ENCODE measurements at regions not wholly inside any gene's neighbourhood (a gene's known extent, or its start where the extent isn't known, plus 50 kb on each side); places are given as distances from the start of the nearest gene placed in this dataset.

DNA sequence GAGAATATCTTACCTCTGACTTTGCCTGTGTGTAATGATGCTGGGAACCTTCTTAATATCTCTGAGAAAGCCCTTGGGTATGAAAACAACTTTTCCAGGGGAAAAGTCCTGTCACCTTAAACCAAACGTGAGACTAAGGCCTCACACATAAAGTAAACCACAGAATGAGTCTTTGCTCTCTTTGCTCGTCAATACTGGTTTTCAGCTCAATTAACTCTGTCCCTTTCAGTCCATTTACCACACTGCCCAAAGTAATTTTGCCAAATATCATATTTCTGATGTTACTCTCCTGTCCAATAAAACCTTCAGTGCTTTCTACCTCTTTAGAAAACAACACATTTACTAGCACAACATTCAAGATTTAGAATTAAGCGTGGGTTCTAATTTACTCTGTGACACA lies 100.5 kb upstream of the HMGCLL1 start:
- intact Hi-C loops (cut with DNase I) = no loop called here
- Histone ChIP-seq H3K9me3 (peaks cover 0 to 8% (median 0%) of the 10 kb centered on the region in 12 donors), H3K36me3 (no peaks in the 10 kb centered on the region), H3K27ac (no peak overlapping the region), H3K4me1 (peaks cover 0 to 4% (median 0%) of the 10 kb centered on the region in 12 donors), H3K27me3 (no peaks in the 10 kb centered on the region), H3K4me3 (no peak overlapping the region)
- TF ChIP-seq, protein P1, sequence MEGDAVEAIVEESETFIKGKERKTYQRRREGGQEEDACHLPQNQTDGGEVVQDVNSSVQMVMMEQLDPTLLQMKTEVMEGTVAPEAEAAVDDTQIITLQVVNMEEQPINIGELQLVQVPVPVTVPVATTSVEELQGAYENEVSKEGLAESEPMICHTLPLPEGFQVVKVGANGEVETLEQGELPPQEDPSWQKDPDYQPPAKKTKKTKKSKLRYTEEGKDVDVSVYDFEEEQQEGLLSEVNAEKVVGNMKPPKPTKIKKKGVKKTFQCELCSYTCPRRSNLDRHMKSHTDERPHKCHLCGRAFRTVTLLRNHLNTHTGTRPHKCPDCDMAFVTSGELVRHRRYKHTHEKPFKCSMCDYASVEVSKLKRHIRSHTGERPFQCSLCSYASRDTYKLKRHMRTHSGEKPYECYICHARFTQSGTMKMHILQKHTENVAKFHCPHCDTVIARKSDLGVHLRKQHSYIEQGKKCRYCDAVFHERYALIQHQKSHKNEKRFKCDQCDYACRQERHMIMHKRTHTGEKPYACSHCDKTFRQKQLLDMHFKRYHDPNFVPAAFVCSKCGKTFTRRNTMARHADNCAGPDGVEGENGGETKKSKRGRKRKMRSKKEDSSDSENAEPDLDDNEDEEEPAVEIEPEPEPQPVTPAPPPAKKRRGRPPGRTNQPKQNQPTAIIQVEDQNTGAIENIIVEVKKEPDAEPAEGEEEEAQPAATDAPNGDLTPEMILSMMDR (IDR thresholded peaks at IDR 0.05) = no peak
- TF ChIP-seq POLR2A (IDR thresholded peaks at IDR 0.05) = no peak
- no peak for ATAC-seq
- no peak for DNase-seq
- WGBS, 4 donors = 69 to 84% (median 76%) methylated on average over 3 of the region's 3 CpGs

DNA sequence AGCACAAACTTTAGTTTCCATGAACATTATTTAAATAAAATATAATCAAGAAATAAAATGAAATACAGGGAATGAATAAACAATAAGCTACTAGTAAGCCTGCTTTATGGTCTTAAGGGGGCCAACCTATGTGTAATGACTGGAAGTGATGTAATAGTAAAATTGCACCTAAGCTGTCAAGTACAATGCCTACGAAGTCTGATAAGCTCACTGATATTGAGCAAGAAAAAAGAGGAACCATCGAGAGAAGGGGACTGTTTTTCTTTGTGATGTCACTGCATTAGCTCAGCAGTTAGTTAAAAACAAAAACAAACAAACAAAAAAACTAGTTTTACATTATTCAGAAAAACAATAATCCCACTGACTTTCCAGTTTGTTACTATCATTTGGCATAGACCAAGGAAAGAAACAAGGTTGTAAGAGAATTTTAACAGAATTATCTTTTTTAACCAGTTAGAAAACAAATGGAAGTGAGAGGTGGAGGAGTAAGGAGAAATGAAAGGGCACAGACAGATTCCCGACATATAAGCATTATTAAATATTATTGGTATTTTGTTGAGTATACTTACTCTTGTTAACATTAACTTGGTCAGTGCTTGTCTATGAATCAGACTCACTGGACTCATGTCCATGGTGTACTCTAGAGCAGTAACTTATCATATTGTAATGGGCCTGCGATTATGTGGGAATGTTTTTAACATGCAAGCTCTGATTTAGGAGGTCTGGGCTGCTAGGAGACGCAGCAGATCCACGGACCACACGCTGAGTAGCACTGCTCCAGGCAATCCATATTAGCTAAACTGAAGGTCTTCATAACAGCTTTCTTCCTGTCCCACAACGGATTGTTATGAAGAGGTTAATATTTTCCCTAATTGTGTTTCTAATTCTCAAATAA lies 99.6 kb upstream of the HMGCLL1 start:
- Histone ChIP-seq H3K4me3 (no peak overlapping the region), H3K27ac (no peak overlapping the region), H3K27me3 (no peaks in the 10 kb centered on the region), H3K36me3 (no peaks in the 10 kb centered on the region), H3K4me1 (peaks cover 0 to 5% (median 0%) of the 10 kb centered on the region in 12 donors), H3K9me3 (no peaks in the 10 kb centered on the region)
- 52 to 64% (median 56%) methylated on average over 8 of the region's 8 CpGs for WGBS, 4 donors
- ATAC-seq (no peak), DNase-seq (no peak)
- intact Hi-C loops (cut with DNase I) = no loop called here
- TF ChIP-seq POLR2A (IDR thresholded peaks at IDR 0.05) = no peak
- TF ChIP-seq, protein P1 (IDR thresholded peaks at IDR 0.05) = no peak

GRCh38 chr6:55676736-55677135 lies 97.7 kb upstream of the HMGCLL1 start:
- TF ChIP-seq, protein P1 (IDR thresholded peaks at IDR 0.05) = no peak
- TF ChIP-seq POLR2A (IDR thresholded peaks at IDR 0.05) = no peak
- H3K27ac ChIP-seq = no peak overlapping the region
- H3K36me3 ChIP-seq = no peaks in the 10 kb centered on the region
- no peak overlapping the region for H3K4me3 ChIP-seq
- ATAC-seq (no peak), DNase-seq (no peak)
- H3K9me3 ChIP-seq = no peaks in the 10 kb centered on the region
- 90 to 97% (median 92%) methylated on average over 5 of the region's 5 CpGs for WGBS, 4 donors
- intact Hi-C loops (cut with DNase I) = no loop called here
- H3K4me1 ChIP-seq = peaks cover 0 to 5% (median 0%) of the 10 kb centered on the region in 12 donors
- no peaks in the 10 kb centered on the region for H3K27me3 ChIP-seq

- DNase-seq = no peak
- no peaks in the 10 kb centered on the region for H3K27me3 ChIP-seq
- no peak for ATAC-seq
Observed at GRCh38 chr6:55675941-55676340, 96.9 kb upstream of the HMGCLL1 start.

More at GRCh38 chr6:55675941-55676340, 96.9 kb upstream of the HMGCLL1 start:
- intact Hi-C loops (cut with DNase I) = no loop called here
- H3K9me3 ChIP-seq = no peaks in the 10 kb centered on the region
- no peak overlapping the region for H3K4me3 ChIP-seq
- peaks cover 0 to 5% (median 0%) of the 10 kb centered on the region in 12 donors for H3K4me1 ChIP-seq
- no peaks in the 10 kb centered on the region for H3K36me3 ChIP-seq
- TF ChIP-seq, protein P1 (IDR thresholded peaks at IDR 0.05) = no peak
- no peak for TF ChIP-seq POLR2A (IDR thresholded peaks at IDR 0.05)
- no peak overlapping the region for H3K27ac ChIP-seq

Data from heart left ventricle (tissue), 16 donors.